Skin epidermis (tissue), 12 donors: ENCODE measurements at regions not wholly inside any gene's neighbourhood (a gene's known extent, or its start where the extent isn't known, plus 50 kb on each side); places are given as distances from the start of the nearest gene placed in this dataset.

ENCODE experiments used
- H3K27ac ChIP-seq, 21 experiments: fragments of 200-600 bp; sonication (generic) in 11 of 21; one replicate each; pipeline ENCODE4 v1.5.0; 2020; ENCODE audit warnings: mild to moderate bottlenecking in 3 of 21, inconsistent platforms in 2 of 21, moderate library complexity in 2 of 21
- H3K4me3 ChIP-seq, 7 experiments: fragments of 200-600 bp; sonication (generic) in 2 of 7; one replicate each; pipeline ENCODE4 v1.5.0; 2020; ENCODE audit warnings: inconsistent platforms in 2 of 7, mild to moderate bottlenecking in 2 of 7, moderate library complexity in 1 of 7

GRCh38 chr1:25065321-25065721 is 135.2 kb upstream of the RUNX3 start:
- Histone ChIP-seq H3K27ac (peak overlapping the region in 5 of 21 experiments; percentile 8 to 64 (median 25)), H3K4me3 (no peak overlapping the region)

GRCh38 chr1:25064465-25065240 is 134.6 kb upstream of the RUNX3 start:
- H3K4me3 ChIP-seq = no peak overlapping the region
- peak overlapping the region in 5 of 21 experiments; percentile 8 to 64 (median 25) for H3K27ac ChIP-seq

GRCh38 chr1:25063591-25064416 is 133.7 kb upstream of the RUNX3 start:
- Histone ChIP-seq H3K4me3 (no peak overlapping the region), H3K27ac (peak overlapping the region in 1 of 21 experiments; percentile 3)

GRCh38 chr1:25062621-25063255 is 132.7 kb upstream of the RUNX3 start:
- Histone ChIP-seq H3K27ac (no peak overlapping the region), H3K4me3 (no peak overlapping the region)

GRCh38 chr1:25061261-25061995 is 131.4 kb upstream of the RUNX3 start:
- H3K4me3 ChIP-seq = no peak overlapping the region
- H3K27ac ChIP-seq = no peak overlapping the region

- Histone ChIP-seq H3K4me3 (no peak overlapping the region), H3K27ac (no peak overlapping the region)
These were observed 127.1 kb upstream of the RUNX3 start for GRCh38 chr1:25057188-25057587.

GRCh38 chr1:25056536-25056935 is 126.5 kb upstream of the RUNX3 start:
- no peak overlapping the region for H3K4me3 ChIP-seq

GRCh38 chr1:25055961-25056360 is 125.9 kb upstream of the RUNX3 start:
- H3K4me3 ChIP-seq = no peak overlapping the region

More at GRCh38 chr1:25056536-25056935, 126.5 kb upstream of the RUNX3 start:
- H3K27ac ChIP-seq = no peak overlapping the region

GRCh38 chr1:25055324-25055780 is 125.3 kb upstream of the RUNX3 start:
- H3K27ac ChIP-seq = no peak overlapping the region
- no peak overlapping the region for H3K4me3 ChIP-seq

More at GRCh38 chr1:25055961-25056360, 125.9 kb upstream of the RUNX3 start:
- H3K27ac ChIP-seq = no peak overlapping the region

GRCh38 chr1:25054526-25055323 is 124.6 kb upstream of the RUNX3 start:
- no peak overlapping the region for H3K4me3 ChIP-seq
- no peak overlapping the region for H3K27ac ChIP-seq

GRCh38 chr1:25053576-25054250 is 123.6 kb upstream of the RUNX3 start:
- no peak overlapping the region for H3K27ac ChIP-seq
- no peak overlapping the region for H3K4me3 ChIP-seq

GRCh38 chr1:25051906-25052305 is 121.8 kb upstream of the RUNX3 start:
- Histone ChIP-seq H3K4me3 (no peak overlapping the region), H3K27ac (no peak overlapping the region)

GRCh38 chr1:25051504-25051903 is 121.4 kb upstream of the RUNX3 start:
- Histone ChIP-seq H3K4me3 (no peak overlapping the region), H3K27ac (no peak overlapping the region)

- Histone ChIP-seq H3K27ac (no peak overlapping the region), H3K4me3 (no peak overlapping the region)
These were observed 120.1 kb upstream of the RUNX3 start for GRCh38 chr1:25050165-25050564.

GRCh38 chr1:25049190-25049589 is 119.1 kb upstream of the RUNX3 start:
- Histone ChIP-seq H3K4me3 (no peak overlapping the region), H3K27ac (no peak overlapping the region)

- Histone ChIP-seq H3K27ac (no peak overlapping the region), H3K4me3 (no peak overlapping the region)
These were observed 118.7 kb upstream of the RUNX3 start for GRCh38 chr1:25048728-25049127.

GRCh38 chr1:25047506-25048240 is 117.6 kb upstream of the RUNX3 start:
- Histone ChIP-seq H3K27ac (no peak overlapping the region), H3K4me3 (no peak overlapping the region)

GRCh38 chr1:25046194-25046532 is 116.1 kb upstream of the RUNX3 start:
- no peak overlapping the region for H3K27ac ChIP-seq

More at GRCh38 chr1:25046194-25046532, 116.1 kb upstream of the RUNX3 start:
- H3K4me3 ChIP-seq = no peak overlapping the region
